ENCODE measurements at regions not wholly inside any gene's neighbourhood (a gene's known extent, or its start where the extent isn't known, plus 50 kb on each side); places are given as distances from the start of the nearest gene placed in this dataset.

DNA sequence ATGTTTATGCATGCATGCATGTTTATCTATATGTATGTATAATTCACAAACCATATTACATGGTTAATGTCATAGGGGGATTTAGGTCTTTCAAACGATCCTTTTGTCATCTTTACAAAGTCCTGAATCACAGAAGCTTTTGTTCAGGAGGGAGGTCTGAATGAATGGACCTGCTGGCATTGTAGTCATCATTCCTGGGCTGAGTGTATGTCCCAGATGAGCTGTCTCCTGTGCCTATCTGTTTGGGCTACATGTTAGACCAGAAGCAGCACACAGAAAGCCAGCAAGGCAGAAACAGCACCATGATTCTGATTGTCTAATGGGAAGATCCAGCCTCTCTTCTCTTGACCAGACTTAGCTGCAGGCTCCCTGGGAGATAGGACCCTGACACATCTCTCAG, 69.5 kb downstream of the ADM start:
- TF ChIP-seq SIN3A (IDR thresholded peaks at IDR 0.05; ENCODE audit: borderline replicate concordance, insufficient read depth, low read length) (no peak), POLR2AphosphoS5 (IDR thresholded peaks at IDR 0.05; ENCODE audit: low read depth, low read length) (no peak)

All from PFSK-1 (cell line).